ENCODE measurements at regions not wholly inside any gene's neighbourhood (a gene's known extent, or its start where the extent isn't known, plus 50 kb on each side); places are given as distances from the start of the nearest gene placed in this dataset.
"Not testable (repeated sequence)": the region's sequence is repeated elsewhere in the genome, so short reads cannot be mapped to it uniquely, and the experiment has no call there.

GRCh38 chr1:58968360-58968952 lies 184.6 kb upstream of the JUN start:
- DNase-seq: peak; percentile 94
- Histone ChIP-seq H3K4me1 (peaks cover 0 to 14% (median 9%) of the 10 kb centered on the region in 4 donors), H3K4me3 (no peak overlapping the region), H3K36me3 (no peaks in the 10 kb centered on the region), H3K27me3 (no peaks in the 10 kb centered on the region), H3K9me3 (no peaks in the 10 kb centered on the region), H3K27ac (peak overlapping the region; percentile 77 to 83 (median 82))
- TF ChIP-seq POLR2AphosphoS5 (IDR thresholded peaks at IDR 0.05) (peak in 3 of 4 donors; percentile 58 to 80 (median 75)), POLR2A (IDR thresholded peaks at IDR 0.05) (no peak)
- WGBS, 2 donors: 11 to 23% methylated on average over 4 of the region's 4 CpGs
- intact Hi-C loops (cut with DNase I): loop anchor here (2.0 to 5.0 kb wide), 2 partner anchors 61 to 152 kb away; no protein-coding TSS in a partner anchor

- not testable (repeated sequence) for H3K27me3 ChIP-seq, H3K4me3 ChIP-seq, DNase-seq, H3K36me3 ChIP-seq, H3K9me3 ChIP-seq
- intact Hi-C loops (cut with DNase I): loop anchor here (2.0 to 5.0 kb wide), 2 partner anchors 62 to 152 kb away; no protein-coding TSS in a partner anchor
- Histone ChIP-seq H3K4me1 (peaks cover 0 to 14% (median 9%) of the 10 kb centered on the region in 4 donors), H3K27ac (peak overlapping the region; percentile 77 to 83 (median 82))
These were observed 185.3 kb upstream of the JUN start for GRCh38 chr1:58969176-58969575.

GRCh38 chr1:58971629-58972140 lies 187.8 kb upstream of the JUN start:
- Histone ChIP-seq H3K9me3 (no peaks in the 10 kb centered on the region), H3K27me3 (no peaks in the 10 kb centered on the region), H3K27ac (no peak overlapping the region), H3K4me3 (no peak overlapping the region), H3K4me1 (peaks cover 0 to 14% (median 9%) of the 10 kb centered on the region in 4 donors), H3K36me3 (no peaks in the 10 kb centered on the region)
- TF ChIP-seq POLR2A (IDR thresholded peaks at IDR 0.05) (no peak), EP300 (IDR thresholded peaks at IDR 0.05) (no peak), CTCF (IDR thresholded peaks at IDR 0.05) (no peak), POLR2AphosphoS5 (IDR thresholded peaks at IDR 0.05) (no peak)
- 55 to 79% methylated on average over 4 of the region's 4 CpGs for whole genome bisulfite sequencing, 2 donors
- DNase-seq: peak; percentile 75
- intact Hi-C loops (cut with DNase I): loop anchor here (5.0 kb wide), 2 partner anchors 41 to 71 kb away; no protein-coding TSS in a partner anchor

GRCh38 chr1:58975888-58976287 lies 192.0 kb upstream of the JUN start:
- intact Hi-C loops (cut with DNase I): no loop called here
- no peaks in the 10 kb centered on the region for H3K9me3 ChIP-seq
- no peak for TF ChIP-seq CTCF (IDR thresholded peaks at IDR 0.05)
- TF ChIP-seq EP300 (IDR thresholded peaks at IDR 0.05): no peak
- TF ChIP-seq POLR2A (IDR thresholded peaks at IDR 0.05): no peak
- no peak for TF ChIP-seq POLR2AphosphoS5 (IDR thresholded peaks at IDR 0.05)
- no peaks in the 10 kb centered on the region for H3K27me3 ChIP-seq
- H3K27ac ChIP-seq: no peak overlapping the region
- no peak for DNase-seq
- no peaks in the 10 kb centered on the region for H3K36me3 ChIP-seq
- no peak overlapping the region for H3K4me3 ChIP-seq
- WGBS, 2 donors: 74 to 84% methylated on average over 3 of the region's 3 CpGs
- H3K4me1 ChIP-seq: no peaks in the 10 kb centered on the region

GRCh38 chr1:58976294-58976693 lies 192.4 kb upstream of the JUN start:
- intact Hi-C loops (cut with DNase I): no loop called here
- no peak for DNase-seq
- WGBS, 2 donors: 68 to 85% methylated on average over 1 of the region's 1 CpG
- no peaks in the 10 kb centered on the region for H3K4me1 ChIP-seq
- no peak for TF ChIP-seq POLR2A (IDR thresholded peaks at IDR 0.05)
- TF ChIP-seq POLR2AphosphoS5 (IDR thresholded peaks at IDR 0.05): no peak
- TF ChIP-seq EP300 (IDR thresholded peaks at IDR 0.05): no peak
- TF ChIP-seq CTCF (IDR thresholded peaks at IDR 0.05): no peak
- no peak overlapping the region for H3K4me3 ChIP-seq
- no peaks in the 10 kb centered on the region for H3K9me3 ChIP-seq
- H3K27me3 ChIP-seq: no peaks in the 10 kb centered on the region
- no peaks in the 10 kb centered on the region for H3K36me3 ChIP-seq
- no peak overlapping the region for H3K27ac ChIP-seq

All from sigmoid colon (tissue), 6 donors.